WTC11 (cell line): ENCODE measurements at regions not wholly inside any gene's neighbourhood (a gene's known extent, or its start where the extent isn't known, plus 50 kb on each side); places are given as distances from the start of the nearest gene placed in this dataset.

Source experiments
- ATAC-seq: fragments of 200-7000 bp; cut with Tn5 transposase; 2 replicates; pipeline ENCODE4 v1.10.0; 2021; ENCODE audit warnings: mild to moderate bottlenecking, moderate library complexity
- CTCF ChIA-PET: fragments of 300-600 bp; sonication (Branson Sonifier 250); formaldehyde crosslinking; loops from one replicate; lab custom pipeline; 2021; ENCODE audit warnings: antibody characterized with exemption; lab: Charles Lee
- POLR2A ChIA-PET: fragments of 350-600 bp; sonication (Branson Sonifier 250); formaldehyde crosslinking; loops from one replicate; lab custom pipeline; 2021; ENCODE audit warnings: antibody characterized with exemption; lab: Charles Lee
- DNase-seq: peaks from one replicate; pipeline ENCODE4 v3.0.0; 2021; ENCODE audit warnings: low spot score
- H3K27ac Mint-ChIP-seq: 2 replicates; pipeline ENCODE4 v1.8.0; 2021; ENCODE audit warnings: mixed read lengths
- H3K27me3 Mint-ChIP-seq: 2 replicates; pipeline ENCODE4 v1.8.0; 2021; ENCODE audit warnings: low read depth, mild to moderate bottlenecking, moderate library complexity, mixed read lengths
- H3K36me3 Mint-ChIP-seq: 2 replicates; pipeline ENCODE4 v1.8.0; 2021; ENCODE audit warnings: mixed read lengths
- H3K4me1 Mint-ChIP-seq: 2 replicates; pipeline ENCODE4 v1.8.0; 2022; ENCODE audit warnings: mixed read lengths
- H3K4me3 Mint-ChIP-seq: 2 replicates; pipeline ENCODE4 v1.8.0; 2021; ENCODE audit warnings: mild to moderate bottlenecking, moderate library complexity, mixed read lengths
- H3K9me3 Mint-ChIP-seq: 2 replicates; pipeline ENCODE4 v1.8.0; 2021; ENCODE audit warnings: mixed read lengths
- CDX4 ChIP-seq: fragments of 250-450 bp; sonication (Bioruptor Pico); IDR thresholded peaks from 2 replicates; pipeline ENCODE4 v1.9.0; 2021; ENCODE audit warnings: moderate library complexity, mild to moderate bottlenecking, inconsistent platforms, borderline replicate concordance
- E2F1 ChIP-seq: sonication (generic); formaldehyde crosslinking; IDR thresholded peaks from 2 replicates; pipeline ENCODE4 v1.8.0; 2022; ENCODE audit warnings: mild to moderate bottlenecking, missing genetic modification reagents
- HMGA2 ChIP-seq: fragments of 250-450 bp; sonication (Bioruptor Pico); IDR thresholded peaks from 2 replicates; pipeline ENCODE4 v1.4.0; 2021; ENCODE audit warnings: mild to moderate bottlenecking, moderate library complexity
- NR3C1 ChIP-seq: sonication (generic); formaldehyde crosslinking; conservative IDR thresholded peaks from 2 replicates; pipeline ENCODE4 v1.8.1; 2023; ENCODE audit warnings: low read depth, mild to moderate bottlenecking, missing genetic modification reagents
- PRRX2 ChIP-seq: fragments of 250-450 bp; sonication (Bioruptor Pico); IDR thresholded peaks from 2 replicates; pipeline ENCODE4 v1.8.0; 2021; ENCODE audit warnings: mild to moderate bottlenecking
- SOX15 ChIP-seq: fragments of 250-450 bp; sonication (Bioruptor Pico); IDR thresholded peaks from 2 replicates; pipeline ENCODE4 v1.9.0; 2021; ENCODE audit warnings: mild to moderate bottlenecking
- STAT6 ChIP-seq: sonication (generic); formaldehyde crosslinking; conservative IDR thresholded peaks from 2 replicates; pipeline ENCODE4 v1.8.1; 2023; ENCODE audit warnings: mild to moderate bottlenecking, low read depth, missing genetic modification reagents, moderate library complexity
- USF1 ChIP-seq: sonication (generic); formaldehyde crosslinking; IDR thresholded peaks from 2 replicates; pipeline ENCODE4 v1.8.0; 2022; ENCODE audit warnings: mild to moderate bottlenecking, missing genetic modification reagents
- ZNF263 ChIP-seq: sonication (generic); formaldehyde crosslinking; IDR thresholded peaks from 2 replicates; pipeline ENCODE4 v1.8.1; 2022; ENCODE audit warnings: low read depth, mild to moderate bottlenecking, moderate library complexity, missing genetic modification reagents
- ZNF416 ChIP-seq: fragments of 250-450 bp; sonication (Bioruptor Pico); IDR thresholded peaks from 2 replicates; pipeline ENCODE4 v1.9.0; 2021; ENCODE audit warnings: mild to moderate bottlenecking, inconsistent platforms
- TF ChIP-seq, protein P1 (sequence below): sonication (generic); formaldehyde crosslinking; IDR thresholded peaks from 2 replicates; pipeline ENCODE4 v1.8.1; 2023; ENCODE audit warnings: mild to moderate bottlenecking, missing genetic modification reagents
- TF ChIP-seq, protein P2 (sequence below): sonication (generic); formaldehyde crosslinking; IDR thresholded peaks from 2 replicates; pipeline ENCODE4 v1.8.1; 2023; ENCODE audit warnings: mild to moderate bottlenecking, moderate library complexity, missing genetic modification reagents
- TF ChIP-seq, protein P3 (sequence below): sonication (generic); formaldehyde crosslinking; conservative IDR thresholded peaks from 2 replicates; pipeline ENCODE4 v1.8.1; 2022; ENCODE audit warnings: mild to moderate bottlenecking, missing genetic modification reagents
- TF ChIP-seq, protein P4 (sequence below): sonication (generic); formaldehyde crosslinking; IDR thresholded peaks from 2 replicates; pipeline ENCODE4 v1.8.0; 2022; ENCODE audit warnings: mild to moderate bottlenecking, missing genetic modification reagents
- TF ChIP-seq, protein P5 (sequence below): sonication (generic); formaldehyde crosslinking; IDR thresholded peaks from 2 replicates; pipeline ENCODE4 v1.8.1; 2022; ENCODE audit warnings: low read depth, missing genetic modification reagents, borderline replicate concordance

GRCh38 chr5:111855356-111855755 lies 98.4 kb upstream of the NREP start:
- Mint-ChIP-seq H3K27ac (no peak overlapping the region; the same call in 1 of the 2 replicates), H3K4me1 (peaks cover 16% of the 10 kb centered on the region), H3K4me3 (no peak overlapping the region), H3K9me3 (no peaks in the 10 kb centered on the region), H3K36me3 (no peaks in the 10 kb centered on the region), H3K27me3 (no peaks in the 10 kb centered on the region)
- POLR2A ChIA-PET: no interaction called here
- DNase-seq (no peak), ATAC-seq (peak; percentile 55)
- CTCF ChIA-PET: interaction anchor here (1.2 kb wide), 1 partner anchor 305 kb away, joined by 3 read pairs; no protein-coding TSS in a partner anchor
- TF ChIP-seq PRRX2 (no peak), NR3C1 (CRISPR knock-in tag) (no peak), ZNF416 (no peak), ZNF263 (CRISPR knock-in tag) (no peak), E2F1 (CRISPR knock-in tag) (no peak), USF1 (no peak), SOX15 (CRISPR knock-in tag) (no peak), HMGA2 (CRISPR knock-in tag) (no peak), STAT6 (no peak), CDX4 (CRISPR knock-in tag) (no peak)
- TF ChIP-seq, protein P1, sequence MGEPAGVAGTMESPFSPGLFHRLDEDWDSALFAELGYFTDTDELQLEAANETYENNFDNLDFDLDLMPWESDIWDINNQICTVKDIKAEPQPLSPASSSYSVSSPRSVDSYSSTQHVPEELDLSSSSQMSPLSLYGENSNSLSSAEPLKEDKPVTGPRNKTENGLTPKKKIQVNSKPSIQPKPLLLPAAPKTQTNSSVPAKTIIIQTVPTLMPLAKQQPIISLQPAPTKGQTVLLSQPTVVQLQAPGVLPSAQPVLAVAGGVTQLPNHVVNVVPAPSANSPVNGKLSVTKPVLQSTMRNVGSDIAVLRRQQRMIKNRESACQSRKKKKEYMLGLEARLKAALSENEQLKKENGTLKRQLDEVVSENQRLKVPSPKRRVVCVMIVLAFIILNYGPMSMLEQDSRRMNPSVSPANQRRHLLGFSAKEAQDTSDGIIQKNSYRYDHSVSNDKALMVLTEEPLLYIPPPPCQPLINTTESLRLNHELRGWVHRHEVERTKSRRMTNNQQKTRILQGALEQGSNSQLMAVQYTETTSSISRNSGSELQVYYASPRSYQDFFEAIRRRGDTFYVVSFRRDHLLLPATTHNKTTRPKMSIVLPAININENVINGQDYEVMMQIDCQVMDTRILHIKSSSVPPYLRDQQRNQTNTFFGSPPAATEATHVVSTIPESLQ (CRISPR knock-in tag): no peak
- TF ChIP-seq, protein P2, sequence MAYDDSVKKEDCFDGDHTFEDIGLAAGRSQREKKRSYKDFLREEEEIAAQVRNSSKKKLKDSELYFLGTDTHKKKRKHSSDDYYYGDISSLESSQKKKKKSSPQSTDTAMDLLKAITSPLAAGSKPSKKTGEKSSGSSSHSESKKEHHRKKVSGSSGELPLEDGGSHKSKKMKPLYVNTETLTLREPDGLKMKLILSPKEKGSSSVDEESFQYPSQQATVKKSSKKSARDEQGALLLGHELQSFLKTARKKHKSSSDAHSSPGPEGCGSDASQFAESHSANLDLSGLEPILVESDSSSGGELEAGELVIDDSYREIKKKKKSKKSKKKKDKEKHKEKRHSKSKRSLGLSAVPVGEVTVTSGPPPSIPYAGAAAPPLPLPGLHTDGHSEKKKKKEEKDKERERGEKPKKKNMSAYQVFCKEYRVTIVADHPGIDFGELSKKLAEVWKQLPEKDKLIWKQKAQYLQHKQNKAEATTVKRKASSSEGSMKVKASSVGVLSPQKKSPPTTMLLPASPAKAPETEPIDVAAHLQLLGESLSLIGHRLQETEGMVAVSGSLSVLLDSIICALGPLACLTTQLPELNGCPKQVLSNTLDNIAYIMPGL (CRISPR knock-in tag): no peak
- TF ChIP-seq, protein P3, sequence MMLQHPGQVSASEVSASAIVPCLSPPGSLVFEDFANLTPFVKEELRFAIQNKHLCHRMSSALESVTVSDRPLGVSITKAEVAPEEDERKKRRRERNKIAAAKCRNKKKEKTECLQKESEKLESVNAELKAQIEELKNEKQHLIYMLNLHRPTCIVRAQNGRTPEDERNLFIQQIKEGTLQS (CRISPR knock-in tag): no peak
- TF ChIP-seq, protein P4, sequence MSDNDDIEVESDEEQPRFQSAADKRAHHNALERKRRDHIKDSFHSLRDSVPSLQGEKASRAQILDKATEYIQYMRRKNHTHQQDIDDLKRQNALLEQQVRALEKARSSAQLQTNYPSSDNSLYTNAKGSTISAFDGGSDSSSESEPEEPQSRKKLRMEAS: no peak
- TF ChIP-seq, protein P5, sequence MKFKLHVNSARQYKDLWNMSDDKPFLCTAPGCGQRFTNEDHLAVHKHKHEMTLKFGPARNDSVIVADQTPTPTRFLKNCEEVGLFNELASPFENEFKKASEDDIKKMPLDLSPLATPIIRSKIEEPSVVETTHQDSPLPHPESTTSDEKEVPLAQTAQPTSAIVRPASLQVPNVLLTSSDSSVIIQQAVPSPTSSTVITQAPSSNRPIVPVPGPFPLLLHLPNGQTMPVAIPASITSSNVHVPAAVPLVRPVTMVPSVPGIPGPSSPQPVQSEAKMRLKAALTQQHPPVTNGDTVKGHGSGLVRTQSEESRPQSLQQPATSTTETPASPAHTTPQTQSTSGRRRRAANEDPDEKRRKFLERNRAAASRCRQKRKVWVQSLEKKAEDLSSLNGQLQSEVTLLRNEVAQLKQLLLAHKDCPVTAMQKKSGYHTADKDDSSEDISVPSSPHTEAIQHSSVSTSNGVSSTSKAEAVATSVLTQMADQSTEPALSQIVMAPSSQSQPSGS: no peak
